Activated CD4-positive, alpha-beta memory T cell treated with anti-CD3 and anti-CD28 coated beads, Interleukin-2, amount 10 ng/mL, durations not matched to agents 7 days and 5 days (primary cell): ENCODE measurements at regions not wholly inside any gene's neighbourhood (a gene's known extent, or its start where the extent isn't known, plus 50 kb on each side); places are given as distances from the start of the nearest gene placed in this dataset.

Experiments
- CTCF ChIA-PET: fragments of 350-600 bp; sonication (Branson Sonifier 250); formaldehyde crosslinking; loops from one replicate; lab custom pipeline; 2021; ENCODE audit warnings: antibody characterized with exemption, inconsistent platforms; lab: Charles Lee
- POLR2A ChIA-PET: fragments of 350-600 bp; sonication (Branson Sonifier 250); formaldehyde crosslinking; loops from one replicate; lab custom pipeline; 2021; ENCODE audit warnings: antibody characterized with exemption; lab: Charles Lee
- DNase-seq: peaks from one replicate; pipeline ENCODE4 v3.0.0-alpha.2; 2020
- H3K27ac Mint-ChIP-seq: one replicate; pipeline ENCODE4 v1.8.0; 2021; ENCODE audit warnings: mild to moderate bottlenecking, mixed read lengths
- H3K27me3 Mint-ChIP-seq: one replicate; pipeline ENCODE4 v1.8.0; 2021; ENCODE audit warnings: mixed read lengths
- H3K36me3 Mint-ChIP-seq: one replicate; pipeline ENCODE4 v1.8.0; 2021; ENCODE audit warnings: low read depth, mixed read lengths
- H3K4me1 Mint-ChIP-seq: one replicate; pipeline ENCODE4 v1.8.0; 2021; ENCODE audit warnings: mixed read lengths
- H3K4me3 Mint-ChIP-seq: one replicate; pipeline ENCODE4 v1.8.0; 2021; ENCODE audit warnings: mild to moderate bottlenecking, mixed read lengths
- H3K9me3 Mint-ChIP-seq: one replicate; pipeline ENCODE4 v1.8.0; 2021; ENCODE audit warnings: mixed read lengths

DNA sequence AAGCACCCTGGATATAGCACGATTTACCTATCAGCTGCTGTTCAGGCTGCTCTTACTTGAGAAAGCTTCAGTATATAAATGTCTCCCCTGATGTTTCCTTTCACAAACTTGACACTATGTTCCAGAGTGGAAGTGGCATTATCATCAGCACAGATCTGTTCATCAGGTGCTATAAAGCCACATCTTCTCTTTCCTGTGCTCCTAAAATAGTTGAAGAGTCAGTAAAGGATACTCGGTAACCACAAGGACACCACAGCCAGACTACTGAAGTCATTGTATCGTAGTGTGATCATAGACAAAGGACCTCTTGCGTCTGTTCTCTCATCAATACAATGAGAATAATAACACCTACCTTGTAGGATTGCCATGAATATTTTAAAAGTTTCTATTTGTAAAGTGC is 841.0 kb upstream of the CELF4 start:
- no peaks in the 10 kb centered on the region for H3K36me3 Mint-ChIP-seq
- no peak overlapping the region for H3K27ac Mint-ChIP-seq
- no peaks in the 10 kb centered on the region for H3K4me1 Mint-ChIP-seq
- no peak overlapping the region for H3K4me3 Mint-ChIP-seq
- POLR2A ChIA-PET, result no interaction called here
- CTCF ChIA-PET, result no interaction called here
- no peak for DNase-seq
- no peaks in the 10 kb centered on the region for H3K27me3 Mint-ChIP-seq
- H3K9me3 Mint-ChIP-seq, result peaks cover 2% of the 10 kb centered on the region

DNA sequence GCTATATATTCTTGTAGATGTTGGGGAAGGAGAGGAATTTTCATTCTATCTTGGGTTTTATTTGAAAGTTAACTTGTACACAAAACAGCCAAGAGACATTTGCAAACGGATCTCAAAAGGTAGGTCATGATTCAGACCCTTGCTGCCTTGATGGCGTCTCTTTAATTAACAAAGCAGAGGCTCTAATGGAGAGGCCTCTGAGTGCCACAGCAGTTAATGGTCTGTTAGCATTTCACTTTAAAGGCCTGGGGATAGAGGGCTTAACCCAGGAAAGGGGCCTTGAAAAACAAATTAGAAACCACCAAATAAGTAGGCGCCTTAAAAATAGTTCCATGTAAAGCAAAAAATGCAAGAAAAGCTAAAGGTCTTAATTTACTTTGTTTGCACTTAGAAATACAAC is 836.9 kb upstream of the CELF4 start:
- no peaks in the 10 kb centered on the region for H3K36me3 Mint-ChIP-seq
- no peak overlapping the region for H3K27ac Mint-ChIP-seq
- H3K4me3 Mint-ChIP-seq, result no peak overlapping the region
- no peaks in the 10 kb centered on the region for H3K27me3 Mint-ChIP-seq
- H3K4me1 Mint-ChIP-seq, result no peaks in the 10 kb centered on the region
- ChIA-PET CTCF (no interaction called here), POLR2A (no interaction called here)
- DNase-seq, result no peak
- no peaks in the 10 kb centered on the region for H3K9me3 Mint-ChIP-seq

DNA sequence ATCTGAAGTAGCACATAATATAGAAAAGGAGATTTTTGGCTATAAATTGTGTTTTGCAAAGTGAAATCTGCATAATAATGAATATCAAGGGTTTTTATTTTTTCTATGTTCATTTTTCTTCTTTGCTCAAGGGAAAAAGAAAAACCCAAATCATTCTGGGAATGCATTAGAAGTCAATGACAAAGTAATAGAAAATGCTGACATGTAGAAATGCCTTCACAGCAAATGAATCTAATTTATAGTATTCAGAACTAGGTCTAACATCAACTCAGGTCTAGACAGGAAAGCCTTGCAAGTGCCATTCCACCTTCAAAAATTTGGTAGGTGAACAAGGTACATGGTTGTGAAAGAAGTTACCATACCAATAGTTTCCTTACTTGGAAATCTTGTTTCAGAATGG is 831.5 kb upstream of the CELF4 start:
- no peaks in the 10 kb centered on the region for H3K4me1 Mint-ChIP-seq
- H3K36me3 Mint-ChIP-seq, result no peaks in the 10 kb centered on the region
- no peak overlapping the region for H3K27ac Mint-ChIP-seq
- ChIA-PET CTCF (no interaction called here), POLR2A (no interaction called here)
- DNase-seq, result no peak
- no peak overlapping the region for H3K4me3 Mint-ChIP-seq
- no peaks in the 10 kb centered on the region for H3K27me3 Mint-ChIP-seq
- no peaks in the 10 kb centered on the region for H3K9me3 Mint-ChIP-seq

DNA sequence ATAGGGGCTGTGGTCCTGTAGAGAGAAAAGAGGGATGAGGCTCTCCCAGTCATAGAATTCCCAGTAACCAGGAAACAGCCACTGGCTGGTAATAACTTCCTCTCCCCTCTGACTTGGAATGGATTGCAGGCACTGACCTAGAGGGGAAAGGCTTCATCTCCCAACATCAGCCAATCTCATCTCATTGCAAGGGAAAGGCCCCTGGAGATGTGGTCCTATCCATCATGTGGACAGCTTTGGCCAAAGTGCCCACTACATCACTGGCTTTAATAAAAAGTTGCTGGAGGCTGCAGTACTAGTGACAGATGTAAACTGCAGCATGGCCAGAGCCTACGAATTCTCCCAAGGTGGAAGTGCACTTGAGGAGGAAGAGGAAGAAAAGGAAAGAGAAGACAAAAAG is 820.5 kb upstream of the CELF4 start:
- Mint-ChIP-seq H3K4me1 (no peaks in the 10 kb centered on the region), H3K9me3 (no peaks in the 10 kb centered on the region), H3K27me3 (no peaks in the 10 kb centered on the region), H3K4me3 (no peak overlapping the region), H3K27ac (no peak overlapping the region), H3K36me3 (no peaks in the 10 kb centered on the region)
- POLR2A ChIA-PET, result no interaction called here
- DNase-seq, result no peak
- CTCF ChIA-PET, result no interaction called here

DNA sequence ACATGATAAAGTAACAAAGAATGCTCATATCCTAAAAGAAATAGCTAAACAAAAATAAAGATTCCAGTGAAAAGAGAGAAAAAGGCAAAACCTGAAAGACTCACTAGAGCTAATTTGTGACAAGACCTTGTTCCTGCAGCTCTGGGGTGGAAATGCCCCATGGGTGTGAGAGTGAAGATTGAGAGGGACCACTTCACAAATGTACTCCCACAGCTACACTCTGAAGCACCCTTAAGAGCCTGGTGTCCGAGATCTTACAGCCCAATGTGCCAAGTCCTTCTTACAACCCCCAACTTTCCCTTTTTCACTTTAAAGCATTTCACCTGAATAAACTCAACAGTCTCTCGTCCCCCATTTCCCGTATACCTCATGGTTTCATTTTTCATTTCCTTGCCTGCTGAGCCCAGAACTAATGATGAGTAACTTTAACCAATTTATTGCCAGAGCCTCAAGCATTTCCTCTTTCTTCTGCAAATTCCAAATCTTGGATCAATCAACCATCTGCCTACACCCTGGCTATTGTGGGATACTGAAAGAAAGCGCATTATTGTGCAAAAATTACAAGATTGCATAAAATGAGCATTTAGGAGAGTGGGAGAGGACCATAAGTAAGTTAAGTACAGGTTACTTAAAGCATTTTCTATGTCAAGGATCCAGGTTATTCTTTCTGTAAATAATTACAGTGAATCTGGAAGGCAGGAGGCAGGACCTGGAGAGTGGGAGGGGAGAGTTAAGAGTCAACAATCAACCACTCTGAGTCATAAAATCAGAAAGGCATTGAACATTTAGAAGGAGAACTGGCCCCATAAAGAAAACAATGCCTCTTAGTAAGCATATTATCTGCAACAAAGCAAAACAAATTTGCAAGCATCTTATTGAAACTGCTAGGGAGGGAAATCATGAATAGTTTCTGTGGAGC is 804.4 kb upstream of the CELF4 start:
- DNase-seq, result no peak
- ChIA-PET CTCF (no interaction called here), POLR2A (no interaction called here)
- Mint-ChIP-seq H3K9me3 (peaks cover 2% of the 10 kb centered on the region), H3K4me3 (no peak overlapping the region), H3K4me1 (no peaks in the 10 kb centered on the region), H3K27me3 (no peaks in the 10 kb centered on the region), H3K27ac (no peak overlapping the region), H3K36me3 (no peaks in the 10 kb centered on the region)

DNA sequence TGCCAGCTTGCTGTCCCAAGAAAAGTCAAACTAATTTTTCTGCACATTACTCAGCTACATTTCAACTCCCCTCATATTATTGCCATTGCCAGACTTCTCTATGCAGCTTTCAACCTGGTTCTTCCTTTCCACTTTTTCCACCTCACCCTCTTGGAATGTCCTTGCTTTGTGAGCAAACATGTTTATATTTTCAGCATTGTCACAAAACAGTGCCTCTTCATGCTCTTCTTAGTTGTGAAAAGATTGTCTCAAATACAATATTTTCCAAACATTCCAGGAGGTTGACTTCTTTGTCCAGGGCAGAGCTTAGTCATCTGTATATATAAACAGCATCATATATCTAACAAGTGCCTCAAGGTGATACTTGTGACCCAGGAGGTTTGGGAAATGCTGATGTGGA is 803.3 kb upstream of the CELF4 start:
- CTCF ChIA-PET, result no interaction called here
- Mint-ChIP-seq H3K9me3 (peaks cover 1% of the 10 kb centered on the region), H3K27ac (no peak overlapping the region), H3K4me1 (no peaks in the 10 kb centered on the region), H3K36me3 (no peaks in the 10 kb centered on the region), H3K4me3 (no peak overlapping the region), H3K27me3 (no peaks in the 10 kb centered on the region)
- POLR2A ChIA-PET, result no interaction called here
- DNase-seq, result no peak

DNA sequence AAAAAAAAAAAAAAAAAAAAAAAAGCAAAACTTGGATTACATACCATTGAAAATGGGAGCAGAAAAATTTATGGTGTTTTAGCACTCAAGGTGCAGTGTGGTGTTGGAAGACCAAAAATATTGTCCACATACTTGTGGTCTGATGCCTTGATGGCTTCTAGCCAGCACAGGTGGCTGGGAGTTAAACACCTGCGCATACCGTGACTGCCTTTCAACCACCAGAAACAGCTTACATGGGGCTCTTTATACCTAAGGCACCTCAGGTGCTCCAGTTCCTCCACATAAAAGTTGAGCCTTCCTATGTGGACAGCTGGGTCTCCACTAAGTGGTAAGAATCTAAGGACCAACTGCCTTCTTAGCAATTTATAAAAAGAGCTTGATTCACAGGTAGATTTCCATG is 802.6 kb upstream of the CELF4 start:
- DNase-seq, result no peak
- H3K27me3 Mint-ChIP-seq, result no peaks in the 10 kb centered on the region
- no peaks in the 10 kb centered on the region for H3K9me3 Mint-ChIP-seq
- no peaks in the 10 kb centered on the region for H3K36me3 Mint-ChIP-seq
- CTCF ChIA-PET, result interaction anchor here (0.6 kb wide), 1 partner anchor 56 kb away, joined by 5 read pairs; no protein-coding TSS in a partner anchor
- POLR2A ChIA-PET, result no interaction called here
- H3K4me3 Mint-ChIP-seq, result no peak overlapping the region
- no peaks in the 10 kb centered on the region for H3K4me1 Mint-ChIP-seq
- no peak overlapping the region for H3K27ac Mint-ChIP-seq

DNA sequence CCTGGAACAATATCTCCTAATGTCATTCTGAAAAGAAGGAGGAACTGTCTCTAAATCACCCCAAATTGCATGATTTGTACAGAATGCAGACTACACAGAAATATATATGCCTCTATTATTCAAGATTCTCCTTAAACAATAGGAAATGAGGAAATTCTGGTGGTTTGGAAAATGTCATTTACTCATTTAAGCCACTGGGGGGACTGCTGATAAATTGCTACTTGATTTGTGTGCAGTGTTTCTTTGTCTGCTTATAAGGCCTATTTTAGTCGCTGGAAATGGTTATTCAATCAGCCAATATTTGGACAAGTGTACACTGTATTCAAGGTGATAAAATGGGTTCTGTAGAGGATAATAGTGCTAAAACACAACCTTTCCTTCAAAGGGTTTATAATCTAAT is 801.9 kb upstream of the CELF4 start:
- no peak overlapping the region for H3K4me3 Mint-ChIP-seq
- CTCF ChIA-PET, result interaction anchor here (0.6 kb wide), 1 partner anchor 55 kb away, joined by 5 read pairs; no protein-coding TSS in a partner anchor
- no peak for DNase-seq
- peaks cover 2% of the 10 kb centered on the region for H3K9me3 Mint-ChIP-seq
- no peaks in the 10 kb centered on the region for H3K27me3 Mint-ChIP-seq
- H3K36me3 Mint-ChIP-seq, result no peaks in the 10 kb centered on the region
- no peaks in the 10 kb centered on the region for H3K4me1 Mint-ChIP-seq
- POLR2A ChIA-PET, result no interaction called here
- H3K27ac Mint-ChIP-seq, result no peak overlapping the region

DNA sequence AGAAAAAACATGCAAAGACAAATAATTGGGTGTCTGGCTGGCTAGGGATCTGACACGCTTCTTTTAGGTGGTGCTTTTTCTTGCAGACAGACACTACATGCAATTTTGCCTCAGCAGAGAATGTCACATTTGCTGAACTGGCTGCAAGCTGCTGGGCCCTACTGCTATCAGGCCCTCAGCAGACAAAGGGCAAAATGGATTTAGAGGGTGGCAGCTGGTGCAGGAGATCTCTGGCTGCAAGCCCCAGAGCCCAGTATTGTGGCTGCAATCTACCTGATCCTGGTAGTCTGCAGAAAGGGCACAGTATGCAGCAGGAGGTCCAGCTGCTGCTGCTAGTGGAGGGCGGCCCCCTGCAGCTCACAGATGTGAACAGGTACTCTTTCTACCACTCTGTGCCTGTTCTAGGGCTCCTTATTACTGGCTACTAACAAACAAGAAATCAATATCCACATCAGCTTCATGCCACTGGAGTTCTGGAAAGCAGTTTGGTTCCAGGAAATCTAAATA is 796.7 kb upstream of the CELF4 start:
- H3K27ac Mint-ChIP-seq, result no peak overlapping the region
- H3K27me3 Mint-ChIP-seq, result no peaks in the 10 kb centered on the region
- peaks cover 2% of the 10 kb centered on the region for H3K9me3 Mint-ChIP-seq
- H3K4me3 Mint-ChIP-seq, result no peak overlapping the region
- H3K4me1 Mint-ChIP-seq, result no peaks in the 10 kb centered on the region
- H3K36me3 Mint-ChIP-seq, result no peaks in the 10 kb centered on the region
- CTCF ChIA-PET, result no interaction called here
- POLR2A ChIA-PET, result no interaction called here
- DNase-seq, result no peak

DNA sequence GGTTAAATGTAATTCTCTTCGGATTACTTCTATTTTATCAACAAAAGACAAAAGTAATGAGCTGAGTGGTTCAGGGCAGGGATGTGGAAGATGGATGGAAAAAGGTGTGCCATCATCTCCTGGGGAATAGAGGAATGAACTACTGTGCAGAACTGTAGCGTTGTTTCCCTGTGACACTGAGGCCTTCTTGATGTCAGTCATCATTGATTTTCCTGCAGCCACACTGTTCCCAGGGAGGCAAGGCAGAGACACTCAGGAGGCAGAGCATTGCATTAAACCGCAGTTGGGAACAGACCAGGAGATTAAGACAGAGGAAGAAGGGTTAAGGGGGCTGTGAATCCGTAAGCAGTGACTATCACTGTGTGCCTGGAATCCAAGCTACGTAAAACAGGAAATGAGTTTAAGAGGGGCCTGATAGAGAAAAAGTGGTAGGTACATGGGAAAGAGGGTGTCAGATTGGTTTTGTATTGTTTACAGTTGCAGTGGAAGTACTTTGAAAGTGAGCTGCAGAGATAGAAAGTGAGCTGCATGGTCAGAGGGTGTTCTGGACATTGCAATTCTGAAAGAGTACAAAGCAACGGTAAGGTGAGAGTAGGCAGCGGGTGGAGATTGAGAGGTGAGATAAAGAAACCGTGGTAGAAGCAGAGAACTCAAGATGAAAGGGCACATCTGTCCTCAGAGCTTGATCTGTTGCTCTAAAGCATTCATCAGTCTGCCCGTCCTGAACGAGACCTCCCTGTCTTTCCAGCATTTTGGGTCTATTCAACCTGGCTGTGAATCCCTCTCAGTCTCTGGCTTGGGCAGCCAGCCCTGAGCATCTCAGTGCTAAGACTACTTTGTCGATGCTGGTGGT is 793.4 kb upstream of the CELF4 start:
- ChIA-PET CTCF (no interaction called here), POLR2A (no interaction called here)
- H3K4me3 Mint-ChIP-seq, result no peak overlapping the region
- peaks cover 2% of the 10 kb centered on the region for H3K9me3 Mint-ChIP-seq
- H3K27me3 Mint-ChIP-seq, result no peaks in the 10 kb centered on the region
- H3K36me3 Mint-ChIP-seq, result no peaks in the 10 kb centered on the region
- H3K27ac Mint-ChIP-seq, result no peak overlapping the region
- H3K4me1 Mint-ChIP-seq, result no peaks in the 10 kb centered on the region
- DNase-seq, result no peak

DNA sequence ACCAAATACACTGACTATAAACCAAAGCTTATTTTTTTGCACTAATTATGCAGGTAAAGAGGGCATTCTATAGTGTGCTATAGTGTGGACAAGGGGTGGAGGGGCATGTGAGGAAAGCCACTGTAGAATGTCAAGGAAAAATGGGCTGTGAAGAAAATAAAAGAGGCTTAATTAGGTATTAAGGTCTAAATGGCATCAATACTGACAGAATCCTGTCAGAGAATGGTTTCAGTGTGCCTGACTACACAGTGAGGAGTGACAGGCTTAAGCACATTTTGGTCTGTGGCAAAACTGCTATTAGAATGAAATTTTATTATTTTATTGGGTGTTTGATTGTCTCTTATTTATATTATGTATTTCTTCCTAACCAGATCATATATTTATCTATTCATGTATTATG is 787.6 kb upstream of the CELF4 start:
- Mint-ChIP-seq H3K4me3 (no peak overlapping the region), H3K36me3 (no peaks in the 10 kb centered on the region), H3K4me1 (no peaks in the 10 kb centered on the region), H3K27me3 (no peaks in the 10 kb centered on the region), H3K9me3 (no peaks in the 10 kb centered on the region), H3K27ac (no peak overlapping the region)
- CTCF ChIA-PET, result no interaction called here
- no peak for DNase-seq
- POLR2A ChIA-PET, result no interaction called here

DNA sequence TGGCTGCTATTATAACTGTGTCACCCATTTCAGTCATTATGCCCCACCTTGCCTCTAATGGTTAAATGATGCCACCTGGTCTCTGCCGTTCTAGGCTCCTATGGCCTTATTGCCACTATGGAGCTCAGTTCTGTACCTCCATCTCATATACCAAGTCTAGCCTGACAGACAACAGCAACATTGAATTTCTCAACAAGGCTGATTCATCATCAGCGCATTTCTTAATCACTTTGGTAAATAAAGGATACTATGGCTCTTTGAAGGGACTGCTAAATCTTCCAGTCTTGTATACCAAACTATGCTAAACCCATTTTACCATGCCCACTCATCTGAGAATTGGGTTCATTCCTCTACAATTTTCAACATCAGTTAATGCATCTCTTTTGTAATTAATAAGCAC is 784.5 kb upstream of the CELF4 start:
- no peak overlapping the region for H3K27ac Mint-ChIP-seq
- no peak for DNase-seq
- ChIA-PET POLR2A (no interaction called here), CTCF (no interaction called here)
- no peaks in the 10 kb centered on the region for H3K36me3 Mint-ChIP-seq
- H3K4me3 Mint-ChIP-seq, result no peak overlapping the region
- no peaks in the 10 kb centered on the region for H3K9me3 Mint-ChIP-seq
- H3K4me1 Mint-ChIP-seq, result no peaks in the 10 kb centered on the region
- no peaks in the 10 kb centered on the region for H3K27me3 Mint-ChIP-seq

DNA sequence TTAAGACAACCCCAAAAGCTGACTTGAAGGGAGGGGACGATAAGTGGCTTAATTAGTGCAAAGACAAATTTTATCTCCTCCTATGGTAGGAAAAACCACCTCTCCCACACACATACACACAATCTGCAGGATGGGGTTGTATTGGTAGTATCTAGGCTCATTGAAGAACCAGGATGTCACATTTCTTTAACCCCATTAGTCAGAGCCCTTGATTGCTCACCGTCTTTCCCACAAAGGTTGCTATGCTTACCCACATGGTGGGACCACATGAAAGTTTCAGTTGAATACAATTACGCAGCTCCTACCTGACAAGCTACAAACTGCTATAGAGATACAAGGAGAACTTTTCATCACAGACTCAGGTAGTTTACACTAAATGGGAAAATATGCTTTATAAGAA is 765.0 kb upstream of the CELF4 start:
- no peak for DNase-seq
- no peak overlapping the region for H3K27ac Mint-ChIP-seq
- no peaks in the 10 kb centered on the region for H3K36me3 Mint-ChIP-seq
- H3K4me1 Mint-ChIP-seq, result no peaks in the 10 kb centered on the region
- CTCF ChIA-PET, result no interaction called here
- POLR2A ChIA-PET, result no interaction called here
- no peaks in the 10 kb centered on the region for H3K27me3 Mint-ChIP-seq
- H3K4me3 Mint-ChIP-seq, result no peak overlapping the region
- no peaks in the 10 kb centered on the region for H3K9me3 Mint-ChIP-seq
